ENCODE measurements at regions not wholly inside any gene's neighbourhood (a gene's known extent, or its start where the extent isn't known, plus 50 kb on each side); places are given as distances from the start of the nearest gene placed in this dataset.
A peak's percentile ranks its signal among the peaks of the same experiment; 100 is the strongest.

DNA sequence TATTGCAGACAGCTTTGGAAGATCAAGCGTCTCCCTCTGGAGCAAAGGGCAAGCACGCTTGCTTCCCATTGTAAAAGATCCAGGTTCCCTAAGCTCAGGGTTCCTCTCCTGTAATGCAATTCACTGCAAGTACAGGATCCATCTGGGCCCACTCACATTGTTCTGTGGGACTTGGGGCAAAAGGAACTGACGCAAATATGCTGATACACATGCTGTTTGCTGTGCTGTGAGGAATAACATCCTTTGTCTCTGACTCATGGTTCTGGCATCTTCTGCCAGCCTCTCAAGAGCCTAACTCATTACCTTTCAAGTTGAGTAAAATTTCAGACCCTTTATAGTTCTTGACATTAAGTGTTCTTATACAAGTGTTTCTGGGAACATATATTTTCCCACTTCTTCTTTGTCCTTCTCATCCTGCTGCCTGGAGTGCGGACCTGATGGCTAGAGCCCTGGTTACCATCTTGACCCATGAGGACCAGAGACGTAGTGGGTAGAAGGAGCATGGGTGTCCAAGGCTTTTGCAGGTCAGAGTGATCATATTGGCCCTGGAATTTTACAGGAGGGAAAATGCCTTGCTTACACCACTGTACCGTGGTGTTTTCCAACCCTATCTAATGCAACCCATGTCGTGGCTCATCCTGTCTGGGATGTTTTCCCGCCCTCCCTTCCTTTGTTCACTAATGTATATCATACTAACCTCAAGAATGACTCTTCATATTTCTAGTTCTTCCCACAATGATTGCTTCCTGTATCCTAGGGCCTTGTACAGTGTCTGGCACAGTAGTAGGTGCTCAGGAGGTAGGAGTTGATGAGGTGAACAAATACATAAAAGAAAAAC is 145.7 kb upstream of the GLI2 start:
- peak; percentile 71 for FAIRE-seq
- no peak for TF ChIP-seq POLR2A (IDR thresholded peaks at IDR 0.05; ENCODE audit: low read depth, low read length)
- DNase-seq (ENCODE audit: insufficient read length, low spot score) = peak; percentile 93

GRCh38 chr2:120590841-120591240 is 144.8 kb upstream of the GLI2 start:
- DNase-seq (ENCODE audit: insufficient read length, low spot score) (no peak), FAIRE-seq (no peak)
- no peak for TF ChIP-seq POLR2A (IDR thresholded peaks at IDR 0.05; ENCODE audit: low read depth, low read length)

DNA sequence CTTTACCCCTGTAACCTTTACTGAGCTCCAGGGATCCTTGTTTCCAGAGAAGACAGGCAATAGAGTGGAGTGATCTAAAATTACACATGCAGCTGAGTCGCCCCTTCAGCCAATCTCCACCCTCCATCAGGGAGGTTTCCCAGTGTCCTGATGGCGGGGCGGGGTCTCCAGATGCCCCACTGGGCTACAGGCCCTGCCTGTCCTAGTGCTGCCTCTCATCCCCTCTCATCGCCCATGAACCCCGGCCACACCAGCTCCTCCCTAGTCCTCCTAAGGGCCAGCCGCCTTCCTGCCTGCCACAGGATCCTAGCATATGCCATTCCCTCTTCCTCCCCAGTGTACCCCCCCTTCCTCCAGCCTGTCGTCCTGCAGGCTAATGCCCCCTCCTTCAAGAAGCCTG is 144.1 kb upstream of the GLI2 start:
- no peak for DNase-seq (ENCODE audit: insufficient read length, low spot score)
- FAIRE-seq = no peak
- TF ChIP-seq POLR2A (IDR thresholded peaks at IDR 0.05; ENCODE audit: low read depth, low read length) = no peak

DNA sequence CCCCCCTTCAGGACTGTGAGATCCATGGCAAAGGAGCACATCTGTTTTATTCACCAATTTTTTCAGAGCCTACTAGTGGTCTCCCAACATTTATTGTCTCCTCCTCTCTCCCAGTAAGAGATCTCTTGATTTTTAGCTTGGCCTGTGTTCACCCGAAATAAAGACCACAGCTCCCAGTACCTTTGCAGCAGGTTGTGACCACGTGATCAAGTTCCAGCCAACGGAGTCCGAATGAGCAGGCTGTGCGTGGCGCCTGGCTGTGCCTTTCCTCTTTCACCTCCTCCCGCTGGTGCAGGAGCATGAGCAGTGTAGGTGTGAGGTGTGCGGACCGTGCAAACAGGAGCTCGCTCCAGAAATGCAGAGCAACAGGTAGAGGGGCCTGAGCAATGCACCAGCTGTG is 143.6 kb upstream of the GLI2 start:
- no peak for TF ChIP-seq POLR2A (IDR thresholded peaks at IDR 0.05; ENCODE audit: low read depth, low read length)
- FAIRE-seq (no peak), DNase-seq (ENCODE audit: insufficient read length, low spot score) (no peak)

- TF ChIP-seq POLR2A (IDR thresholded peaks at IDR 0.05; ENCODE audit: low read depth, low read length) = no peak
- DNase-seq (ENCODE audit: insufficient read length, low spot score) (no peak), FAIRE-seq (no peak)
Observed at GRCh38 chr2:120593921-120594686, 141.6 kb upstream of the GLI2 start.

DNA sequence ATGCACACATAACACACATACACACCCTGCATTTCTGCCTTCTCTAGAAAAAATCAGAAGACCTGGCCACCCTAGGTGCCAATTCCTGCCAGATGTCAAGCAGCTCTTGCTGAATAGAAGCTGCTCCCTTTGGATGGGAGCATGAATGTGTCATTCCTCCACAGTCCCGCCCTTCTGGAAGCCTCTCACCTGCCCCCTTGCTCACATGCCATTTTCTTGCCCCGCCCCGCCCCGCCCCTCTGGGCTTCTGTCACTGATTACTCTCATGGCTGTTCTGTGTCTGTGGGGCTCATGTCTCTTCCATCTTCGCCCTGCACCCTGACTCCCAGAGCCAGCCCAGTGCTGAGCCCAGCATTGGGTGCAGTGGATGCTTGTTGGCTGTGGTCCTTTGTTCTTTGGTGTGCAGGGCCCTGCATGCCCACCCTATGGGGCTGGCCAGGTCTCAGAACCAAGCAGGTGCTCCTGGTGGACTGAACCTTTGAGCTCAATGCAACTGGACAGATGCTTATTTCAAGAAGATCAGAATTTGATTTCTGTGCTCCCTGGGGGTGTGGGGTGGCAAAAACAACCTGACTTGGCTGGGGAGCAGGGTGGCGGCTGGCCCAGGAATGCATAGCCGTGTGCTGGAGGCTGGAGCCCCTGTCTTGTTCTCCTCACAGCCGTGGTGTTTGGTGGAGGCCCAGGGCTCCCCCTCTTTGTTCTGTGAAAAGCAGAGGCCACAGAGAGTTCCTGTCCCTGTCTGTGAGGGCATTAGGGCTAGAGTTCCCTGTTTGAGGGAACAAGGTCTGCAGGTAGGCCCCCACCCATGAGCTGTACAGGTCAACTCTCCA is 140.6 kb upstream of the GLI2 start:
- DNase-seq (ENCODE audit: insufficient read length, low spot score) = peak; percentile 56
- no peak for FAIRE-seq
- TF ChIP-seq POLR2A (IDR thresholded peaks at IDR 0.05; ENCODE audit: low read depth, low read length) = no peak

DNA sequence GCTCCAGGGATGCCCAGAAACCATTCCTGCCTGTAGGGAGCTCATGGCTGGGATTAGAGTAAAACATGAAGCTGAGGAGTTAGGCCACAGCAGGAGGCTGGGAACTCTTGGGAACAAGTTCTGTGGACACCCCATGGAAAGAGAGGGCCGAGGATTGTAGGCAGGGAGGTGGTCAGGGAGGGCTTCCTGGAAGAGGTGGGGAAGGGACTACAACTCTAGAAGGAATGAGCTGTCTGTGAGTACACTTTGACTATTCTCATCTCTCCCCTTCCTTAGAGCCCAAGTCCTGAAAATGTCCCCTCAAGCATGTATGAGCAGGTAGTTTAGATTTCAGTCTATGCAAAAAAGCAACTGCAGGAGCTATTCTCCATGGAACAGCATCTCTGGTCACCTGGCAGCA is 139.9 kb upstream of the GLI2 start:
- FAIRE-seq = no peak
- TF ChIP-seq POLR2A (IDR thresholded peaks at IDR 0.05; ENCODE audit: low read depth, low read length) = no peak
- DNase-seq (ENCODE audit: insufficient read length, low spot score) = no peak

DNA sequence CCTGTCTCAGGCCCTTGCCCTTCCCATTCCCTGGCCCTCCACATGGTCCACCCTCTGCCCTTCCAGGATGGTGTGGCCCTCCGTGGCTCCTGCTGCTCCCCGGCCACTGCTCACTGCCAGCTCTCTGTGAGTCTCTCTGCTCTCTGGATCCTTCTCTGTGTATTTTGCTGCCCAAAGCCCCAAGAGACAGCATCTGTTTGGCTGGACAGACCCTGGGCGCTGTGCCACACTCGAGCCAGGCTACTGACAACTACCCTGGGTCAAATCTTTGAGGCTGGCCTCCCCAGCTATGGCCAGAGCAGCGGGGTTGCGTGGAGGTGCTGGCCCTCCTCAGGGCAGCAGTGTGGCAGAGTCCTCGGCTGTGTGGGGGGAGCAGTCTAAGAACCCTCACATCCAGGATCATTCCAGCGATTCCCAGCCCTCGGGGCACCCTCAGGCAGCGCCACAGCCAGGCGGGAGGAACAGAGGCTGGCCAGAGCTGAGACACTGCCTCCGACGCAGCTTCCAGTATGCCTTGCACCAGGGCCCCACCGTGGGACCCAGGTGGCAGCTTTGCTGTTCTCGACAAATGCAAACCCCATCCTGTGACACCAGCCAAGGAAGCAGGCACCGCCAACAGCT is 139.4 kb upstream of the GLI2 start:
- no peak for TF ChIP-seq POLR2A (IDR thresholded peaks at IDR 0.05; ENCODE audit: low read depth, low read length)
- no peak for FAIRE-seq

GRCh38 chr2:120596990-120597594 is 138.6 kb upstream of the GLI2 start:
- no peak for DNase-seq (ENCODE audit: insufficient read length, low spot score)
- FAIRE-seq = no peak
- TF ChIP-seq POLR2A (IDR thresholded peaks at IDR 0.05; ENCODE audit: low read depth, low read length) = no peak

More for the DNA sequence above, 139.4 kb upstream of the GLI2 start:
- no peak for DNase-seq (ENCODE audit: insufficient read length, low spot score)

GRCh38 chr2:120597595-120598193 is 138.0 kb upstream of the GLI2 start:
- TF ChIP-seq POLR2A (IDR thresholded peaks at IDR 0.05; ENCODE audit: low read depth, low read length) = no peak
- no peak for FAIRE-seq
- no peak for DNase-seq (ENCODE audit: insufficient read length, low spot score)

DNA sequence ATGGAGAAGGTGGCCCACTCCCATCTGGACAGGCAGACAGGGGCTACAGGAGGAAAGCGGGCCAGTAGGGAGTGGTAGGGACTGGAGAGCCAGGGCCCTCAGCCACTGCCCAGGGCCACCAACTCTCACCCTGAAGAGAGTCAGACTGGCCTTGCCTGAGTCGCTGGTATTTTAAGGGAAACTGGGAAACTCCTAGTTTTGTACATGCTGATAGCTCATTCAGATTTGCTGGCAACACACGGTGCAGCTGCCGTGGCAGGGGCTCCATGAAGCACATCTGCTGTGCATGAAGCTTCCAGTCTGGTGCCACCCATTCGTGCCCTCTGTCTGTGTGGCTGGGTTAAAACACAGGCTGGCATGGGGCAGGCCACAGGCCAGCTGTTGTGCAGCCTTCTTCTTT is 137.3 kb upstream of the GLI2 start:
- FAIRE-seq (no peak), DNase-seq (ENCODE audit: insufficient read length, low spot score) (no peak)
- no peak for TF ChIP-seq POLR2A (IDR thresholded peaks at IDR 0.05; ENCODE audit: low read depth, low read length)

- FAIRE-seq (no peak), DNase-seq (ENCODE audit: insufficient read length, low spot score) (no peak)
- TF ChIP-seq POLR2A (IDR thresholded peaks at IDR 0.05; ENCODE audit: low read depth, low read length) = no peak
Observed at GRCh38 chr2:120599072-120599471, 136.6 kb upstream of the GLI2 start.

- no peak for FAIRE-seq
- DNase-seq (ENCODE audit: insufficient read length, low spot score) = no peak
- no peak for TF ChIP-seq POLR2A (IDR thresholded peaks at IDR 0.05; ENCODE audit: low read depth, low read length)
Observed at GRCh38 chr2:120599656-120600055, 136.0 kb upstream of the GLI2 start.

Measured in H54 (cell line).